Activated CD4-positive, alpha-beta T cell treated with anti-CD3 and anti-CD28 coated beads, Interleukin-10, Interleukin-2, amounts not matched to agents 100 ng/mL and 50 ng/mL, durations not matched to agents 16 hours and 8 hours (primary cell): ENCODE measurements at regions not wholly inside any gene's neighbourhood (a gene's known extent, or its start where the extent isn't known, plus 50 kb on each side); places are given as distances from the start of the nearest gene placed in this dataset.

ENCODE experiments used
- DNase-seq: peaks from one replicate; pipeline ENCODE4 v3.0.0-alpha.2; 2020

DNA sequence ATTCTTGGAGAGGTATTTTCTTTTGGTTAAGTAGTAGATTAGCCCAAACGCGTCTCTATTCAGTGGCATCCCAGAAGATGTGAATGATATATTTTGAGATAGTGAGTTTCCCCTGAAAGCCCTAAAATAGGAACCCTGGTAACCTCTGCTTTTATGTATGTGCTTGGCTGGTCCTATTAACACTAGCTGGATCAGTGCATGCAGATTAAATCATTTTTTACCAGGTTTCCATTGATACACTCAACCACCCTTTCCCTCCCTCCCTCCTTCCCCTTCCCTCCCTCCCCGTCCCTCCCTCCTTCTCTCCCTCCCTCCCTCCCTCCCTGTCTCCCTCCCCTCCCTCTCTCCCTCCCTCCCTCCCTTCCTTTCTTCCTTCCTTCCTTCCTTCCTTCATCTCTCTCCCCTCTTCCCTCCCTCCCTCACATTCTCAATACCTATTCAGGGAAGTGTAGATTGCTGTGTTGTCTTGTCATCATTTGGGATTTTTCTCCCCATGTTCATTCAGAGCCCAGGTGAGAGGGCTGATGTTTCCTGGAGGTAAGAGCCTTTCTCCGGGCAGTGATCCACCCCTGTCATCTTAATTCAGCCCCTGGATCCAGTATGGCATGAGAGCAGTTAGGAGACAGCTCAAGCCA is 406.8 kb downstream of the PRDM2 start:
- DNase-seq: no peak

DNA sequence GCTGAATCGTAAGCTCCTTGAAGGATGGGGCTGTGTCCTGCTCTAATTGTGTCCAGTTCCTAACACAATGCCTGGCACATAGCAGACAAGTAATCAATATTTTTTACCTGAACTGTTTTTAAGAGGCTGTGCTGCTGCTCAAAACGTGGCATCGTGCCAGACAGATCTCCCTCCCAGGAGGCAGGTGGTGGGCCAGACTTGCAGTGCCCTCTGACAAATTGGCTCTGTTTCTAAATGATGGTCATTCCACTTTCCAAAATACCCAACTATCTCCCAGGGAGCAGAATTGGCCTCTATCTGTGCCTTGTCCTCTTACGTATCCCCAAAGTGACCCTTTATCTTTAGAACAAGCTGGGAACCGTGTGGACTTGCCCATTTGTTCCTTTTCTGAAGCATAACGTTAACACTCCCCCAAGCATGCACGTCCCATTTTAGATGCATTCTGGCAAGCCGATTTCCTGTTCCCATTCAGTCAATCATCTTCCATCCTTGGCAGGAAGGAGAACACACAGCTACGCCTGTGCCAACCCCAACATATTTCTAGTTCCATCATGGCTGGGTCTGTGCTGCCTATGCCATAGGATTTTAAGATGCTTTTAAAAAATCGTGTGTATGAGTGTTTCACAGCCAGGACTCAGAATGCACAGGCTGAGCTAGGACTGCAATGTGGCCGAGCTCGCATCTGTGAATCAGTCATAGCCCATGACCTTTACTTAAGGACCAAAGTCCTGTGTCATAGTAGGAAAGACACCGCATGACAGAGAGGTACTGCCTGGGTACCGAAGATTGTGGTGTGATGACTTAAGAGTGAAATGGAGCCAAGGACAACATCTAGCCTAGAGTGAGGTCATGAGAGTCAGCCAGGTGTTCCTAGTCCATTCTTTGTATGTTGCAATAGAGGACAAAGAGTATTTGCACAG is 408.6 kb downstream of the PRDM2 start:
- DNase-seq: no peak

DNA sequence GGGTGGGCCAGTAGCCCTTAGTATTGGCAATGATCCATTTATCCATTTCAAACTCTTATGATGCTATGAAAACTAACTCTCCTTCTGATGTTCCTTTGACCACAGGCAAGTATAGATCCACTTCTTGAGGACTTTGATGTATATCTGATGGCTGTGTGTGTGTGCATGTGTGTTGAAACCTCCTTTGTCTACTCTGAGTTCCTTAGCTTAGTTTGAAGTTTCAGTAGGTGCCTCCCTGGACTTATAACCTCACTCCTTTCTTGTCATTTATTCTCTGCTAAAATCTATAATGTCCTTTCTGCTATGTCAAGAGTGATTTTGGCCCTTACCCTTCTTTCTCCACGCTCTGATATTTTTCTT is 409.3 kb downstream of the PRDM2 start:
- no peak for DNase-seq

DNA sequence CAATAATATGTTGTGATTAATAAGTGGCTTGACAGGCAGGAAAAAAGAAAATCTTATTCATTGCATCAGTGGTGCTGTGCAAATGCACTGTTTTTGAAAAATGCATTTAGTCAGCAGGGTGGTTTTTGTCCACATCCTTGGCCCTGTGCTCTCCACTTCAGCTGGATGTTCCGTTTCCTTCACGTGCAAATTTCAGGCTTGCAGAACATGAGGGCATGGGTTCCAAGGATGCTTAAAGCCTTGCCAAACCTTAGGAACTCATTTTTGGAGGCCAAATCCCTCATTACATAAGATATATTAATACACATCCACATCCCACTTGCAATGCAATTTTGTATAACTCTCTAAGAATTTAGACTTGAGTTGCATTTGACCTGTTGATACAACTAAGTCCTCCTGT is 410.1 kb downstream of the PRDM2 start:
- no peak for DNase-seq

DNA sequence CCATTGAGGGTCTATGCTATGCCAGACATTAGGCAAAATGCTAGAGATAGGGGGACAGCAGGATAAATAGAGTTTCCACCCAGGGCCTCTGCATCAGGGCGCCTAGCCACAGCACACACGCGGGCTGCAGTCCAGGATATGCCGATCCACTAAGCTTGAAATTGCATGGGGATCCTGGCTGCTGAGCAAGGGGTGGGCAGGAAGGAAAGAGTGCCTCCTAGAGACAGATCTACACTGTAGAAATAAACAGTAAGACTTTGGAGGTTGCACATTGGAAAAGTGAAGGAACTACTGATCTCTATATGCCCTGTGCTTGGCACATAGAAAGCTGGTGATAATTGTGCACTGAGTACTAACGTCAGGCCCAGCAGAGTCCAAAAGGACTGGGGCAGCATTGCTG is 411.1 kb downstream of the PRDM2 start:
- no peak for DNase-seq

DNA sequence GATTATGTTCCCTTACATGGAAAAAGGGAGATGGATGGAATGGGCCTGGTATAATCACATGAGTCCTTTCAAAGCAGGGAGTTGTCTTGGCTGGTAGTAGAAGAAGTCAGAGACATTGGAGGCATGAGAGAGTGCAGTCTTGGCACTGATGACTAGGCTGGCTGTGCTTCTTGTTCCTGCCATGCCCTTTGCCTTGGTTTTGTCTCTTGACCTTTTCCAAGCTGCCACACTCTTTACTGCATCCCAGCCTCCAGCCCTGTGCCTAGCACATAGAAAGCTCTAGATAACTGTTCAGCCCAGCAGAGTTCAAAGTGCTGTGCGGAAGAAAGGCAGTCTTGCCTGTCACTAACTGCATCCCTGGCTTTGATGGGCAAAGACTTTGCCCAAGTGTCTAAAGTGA is 412.6 kb downstream of the PRDM2 start:
- no peak for DNase-seq

DNA sequence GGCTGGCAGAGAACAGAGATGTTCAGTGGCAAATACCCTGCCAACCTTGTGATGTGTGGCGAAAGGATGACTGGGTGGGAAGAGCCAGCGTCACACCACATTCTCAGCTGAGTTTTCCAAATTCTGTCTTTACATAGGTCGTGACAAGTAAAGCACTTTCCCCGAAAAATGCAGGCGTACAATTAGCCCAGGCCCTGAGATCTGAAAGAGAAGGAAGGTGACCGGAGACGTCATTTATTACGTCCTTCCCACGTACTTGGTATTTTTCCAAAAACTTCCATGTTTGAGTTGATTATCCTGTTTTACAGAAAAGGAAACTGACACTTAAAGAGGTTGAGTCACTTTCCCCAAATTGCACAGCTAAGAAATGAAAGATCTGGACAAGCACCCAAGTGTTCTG is 413.3 kb downstream of the PRDM2 start:
- no peak for DNase-seq

DNA sequence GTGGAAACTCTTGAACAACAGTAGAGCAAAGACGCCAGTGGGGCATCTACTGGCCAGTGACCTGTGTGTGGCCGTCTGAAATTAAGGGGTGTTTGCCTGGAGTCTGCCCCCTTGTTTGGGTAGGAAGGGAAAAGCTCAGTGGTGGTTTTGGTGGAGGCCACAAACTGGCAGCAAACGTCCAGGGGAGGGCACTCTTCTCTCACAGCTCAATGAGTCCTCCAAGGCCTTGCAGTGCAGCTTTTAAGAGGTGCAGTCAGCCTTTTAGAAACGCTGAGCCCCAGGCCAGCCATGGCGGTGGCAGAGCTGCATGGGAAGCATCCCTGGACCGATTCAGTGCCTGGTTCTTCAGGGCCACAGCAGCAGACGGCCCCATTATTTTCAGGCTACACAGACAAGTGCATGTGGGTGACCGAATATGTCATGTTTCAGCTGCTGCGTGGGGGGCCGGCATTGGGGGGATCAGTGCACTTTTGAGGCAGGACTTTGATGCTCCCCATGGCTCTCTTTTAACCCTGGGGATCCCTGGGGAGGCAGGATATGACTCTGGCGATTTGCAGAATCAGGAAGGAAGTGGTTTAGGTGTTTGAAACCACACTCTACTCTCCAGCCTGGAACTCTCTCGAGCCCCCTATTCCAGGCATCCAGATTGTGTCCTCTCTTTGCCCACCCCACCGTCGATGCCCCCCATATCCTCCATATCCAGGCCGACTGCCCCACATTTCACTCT is 414.0 kb downstream of the PRDM2 start:
- peak; percentile 1 for DNase-seq

DNA sequence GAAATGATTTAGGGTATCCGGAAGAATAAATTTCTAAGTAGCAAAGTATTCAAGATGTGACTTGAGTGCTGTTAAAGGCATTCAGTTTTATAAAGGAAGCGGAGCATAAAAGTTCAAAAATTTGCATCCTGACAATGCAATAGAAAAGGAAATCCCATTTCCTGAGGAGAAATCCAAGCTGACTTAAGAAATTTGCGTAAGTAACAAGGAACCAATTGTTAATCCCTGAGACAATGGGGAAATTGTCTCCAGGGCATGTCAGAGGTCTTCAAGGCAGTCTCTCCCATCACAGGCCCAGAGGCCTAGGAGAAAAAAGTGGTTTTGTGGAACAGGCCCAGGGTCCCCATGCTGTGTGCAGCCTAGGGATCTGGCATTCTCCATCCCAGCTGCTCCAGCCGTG is 416.0 kb downstream of the PRDM2 start:
- no peak for DNase-seq

DNA sequence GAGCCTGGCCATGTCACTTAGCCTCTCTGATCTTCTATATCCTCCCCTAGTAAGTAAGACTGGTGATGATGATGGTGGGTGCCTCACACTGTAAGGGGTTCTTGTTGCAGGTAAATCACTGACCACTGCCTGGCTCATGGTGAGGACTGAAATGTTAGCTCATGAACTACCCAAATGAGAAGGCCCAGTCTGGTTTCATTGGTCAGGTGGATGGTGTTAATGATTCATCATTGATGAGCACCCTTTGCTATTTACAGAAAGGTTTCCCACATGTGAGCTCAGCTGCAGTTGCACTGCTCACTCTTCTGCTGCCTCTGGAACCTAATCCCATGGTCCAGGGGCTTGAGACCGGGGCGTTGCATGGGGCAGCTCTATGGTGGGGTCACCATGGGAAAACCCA is 417.7 kb downstream of the PRDM2 start:
- DNase-seq: no peak

DNA sequence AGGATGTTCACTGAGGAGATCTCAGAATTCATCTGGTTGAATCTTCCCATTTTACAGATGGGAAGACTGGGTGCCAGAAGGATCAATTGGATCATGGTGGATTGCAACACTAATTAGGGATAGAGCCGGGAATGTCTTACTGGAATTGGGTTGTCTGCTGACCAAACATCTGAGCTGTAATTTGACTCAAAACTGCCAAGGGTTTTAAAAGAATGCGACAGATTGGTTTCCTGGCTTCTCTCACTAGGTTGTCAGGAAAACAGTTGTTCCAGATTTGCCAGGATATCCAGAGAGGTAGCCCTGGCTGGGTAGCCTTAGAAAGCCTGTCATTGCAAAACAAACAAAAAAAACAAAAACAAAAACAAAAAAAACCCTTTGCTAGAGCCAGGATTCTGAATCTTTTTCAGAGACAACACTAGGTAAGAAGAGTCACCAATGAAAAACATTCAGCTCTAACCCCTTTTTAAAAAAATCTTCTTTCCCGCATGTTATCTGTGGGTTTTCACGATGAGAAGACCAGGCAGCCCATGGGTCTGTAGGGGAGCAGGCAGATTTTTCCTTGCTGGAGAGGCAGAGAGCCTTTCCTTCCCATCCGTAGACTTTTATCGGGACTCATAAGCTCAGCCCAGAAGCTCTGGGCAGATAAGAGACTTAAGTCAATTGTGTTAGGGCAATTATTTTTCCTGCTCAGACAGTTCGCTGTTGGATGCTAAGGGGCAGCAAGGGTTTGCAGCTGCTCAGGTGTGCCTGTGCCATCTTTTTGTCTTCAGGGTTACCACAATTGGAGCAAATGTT is 418.9 kb downstream of the PRDM2 start:
- no peak for DNase-seq

DNA sequence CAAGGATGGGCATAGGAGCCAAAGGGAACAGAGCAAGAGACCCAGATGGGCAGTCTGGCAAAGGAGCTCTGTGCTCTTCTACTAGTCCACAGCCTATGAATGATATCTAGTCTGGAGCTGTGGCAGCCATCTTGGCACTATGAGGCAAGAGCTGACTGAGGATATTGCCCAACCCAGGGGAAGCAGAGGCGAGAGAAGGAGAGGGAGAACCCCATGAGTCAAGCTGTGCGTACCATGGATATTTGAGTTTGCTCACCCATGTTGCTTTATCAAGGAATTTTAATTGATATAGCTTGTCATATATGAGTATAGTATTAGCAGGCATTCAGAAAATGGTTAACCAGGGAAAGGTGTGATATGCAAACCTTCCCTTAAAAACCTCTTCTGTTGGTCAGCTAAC is 420.9 kb downstream of the PRDM2 start:
- DNase-seq: no peak

DNA sequence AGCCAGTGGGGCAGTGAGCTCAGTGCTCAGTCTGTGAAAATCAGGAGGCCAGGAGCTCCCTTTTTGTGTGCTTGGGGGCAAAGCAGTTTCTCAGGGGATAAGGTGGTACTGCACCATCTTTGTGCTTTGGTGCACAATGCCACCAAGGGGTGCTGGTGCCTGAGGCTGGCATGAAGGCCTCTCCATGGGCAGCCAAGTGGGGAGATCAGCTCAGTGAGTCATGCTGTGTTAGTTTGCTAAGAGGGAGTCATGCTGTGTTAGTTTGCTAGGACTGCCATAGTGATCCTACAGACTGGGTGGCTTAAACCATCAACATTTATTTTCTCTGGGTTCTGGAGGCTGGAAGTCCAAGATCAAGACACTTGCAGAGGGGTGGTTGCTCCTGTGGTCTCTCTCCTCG is 428.1 kb downstream of the PRDM2 start:
- no peak for DNase-seq

DNA sequence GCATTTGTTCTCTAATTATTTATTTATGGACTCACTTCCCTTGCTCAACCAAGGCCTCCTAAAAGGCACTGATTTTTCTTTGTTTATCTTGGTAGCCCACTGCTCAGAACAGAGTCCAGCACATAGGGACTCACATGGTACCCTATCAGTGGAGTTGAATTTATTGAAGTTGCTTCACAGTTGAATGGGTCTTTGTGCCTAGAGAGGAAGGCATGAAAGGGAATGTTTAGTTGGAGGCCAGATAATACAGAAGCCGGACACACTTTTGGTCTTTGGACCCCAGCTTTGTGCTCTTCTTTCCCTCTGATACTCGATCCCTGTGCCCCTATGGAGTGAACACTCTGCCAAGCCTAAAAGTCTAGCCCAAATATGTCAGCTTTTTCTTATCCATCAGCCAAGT is 429.0 kb downstream of the PRDM2 start:
- DNase-seq: no peak

DNA sequence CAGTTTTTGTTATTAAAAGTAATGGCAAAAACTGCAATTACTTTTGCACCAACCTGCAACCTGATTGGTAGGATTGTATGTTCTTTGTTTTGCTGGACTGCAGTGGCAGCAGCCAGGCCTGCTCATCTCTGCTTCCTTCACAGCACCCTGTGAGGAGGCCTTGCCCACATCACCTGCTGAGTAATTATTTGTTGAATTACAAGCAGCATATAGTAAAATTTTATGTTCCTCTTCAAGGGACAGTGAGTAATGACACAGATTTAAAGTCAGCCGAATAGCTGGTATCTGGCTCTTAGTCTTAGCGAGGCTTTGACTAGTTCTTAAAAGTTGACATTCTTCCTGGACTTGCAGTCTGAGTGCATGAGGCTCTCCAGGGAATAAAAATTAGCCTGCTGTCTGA is 435.1 kb downstream of the PRDM2 start:
- DNase-seq: no peak

DNA sequence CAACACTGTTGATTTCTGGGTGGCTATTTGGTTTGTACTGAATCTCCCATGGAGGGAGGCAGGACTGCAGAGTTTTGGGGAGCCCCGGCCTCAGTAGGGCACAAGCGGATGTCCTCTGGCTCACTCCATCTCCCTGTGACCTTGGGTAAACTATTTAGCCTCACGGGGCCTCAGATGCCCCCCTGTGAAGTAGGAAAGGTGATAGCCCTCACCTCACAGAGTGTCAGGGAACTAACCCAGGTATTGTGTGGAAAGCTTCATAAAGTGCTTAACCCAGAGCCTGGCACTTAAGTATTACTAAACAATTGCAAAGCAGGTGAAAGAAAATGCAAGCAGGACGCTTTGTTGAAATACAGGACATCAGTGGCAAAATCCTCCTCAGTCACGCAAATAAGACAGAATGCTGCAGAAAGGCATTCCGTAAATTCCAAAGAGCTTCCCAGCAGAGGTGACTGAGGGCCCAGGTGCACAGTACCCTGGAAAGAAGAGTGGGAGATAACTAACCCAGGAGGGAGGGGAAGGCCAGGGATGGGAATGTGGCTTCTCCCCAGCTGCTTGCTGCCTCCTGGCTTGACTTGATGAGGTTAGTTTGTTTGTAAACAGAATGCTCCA is 436.3 kb downstream of the PRDM2 start:
- DNase-seq: no peak

DNA sequence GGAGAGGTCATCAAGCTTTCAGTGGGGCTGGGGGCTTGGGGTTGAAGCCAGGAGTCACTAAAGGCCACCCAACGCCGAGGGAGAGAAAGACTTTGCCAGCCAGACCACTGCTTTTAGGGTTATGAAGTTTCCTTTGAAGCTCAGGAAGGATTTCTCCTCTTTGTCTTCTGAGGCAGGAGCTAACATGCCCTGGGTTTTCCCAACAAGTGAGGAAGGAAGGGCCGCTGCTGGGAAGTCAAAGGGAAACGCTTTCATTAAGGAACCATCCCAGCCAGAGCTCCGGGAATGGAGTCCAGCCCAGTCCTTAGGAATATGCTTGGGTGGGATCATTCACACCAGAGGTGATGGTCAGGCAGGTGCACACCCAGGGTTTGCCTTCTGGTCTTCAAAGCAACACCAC is 436.9 kb downstream of the PRDM2 start:
- DNase-seq: no peak

DNA sequence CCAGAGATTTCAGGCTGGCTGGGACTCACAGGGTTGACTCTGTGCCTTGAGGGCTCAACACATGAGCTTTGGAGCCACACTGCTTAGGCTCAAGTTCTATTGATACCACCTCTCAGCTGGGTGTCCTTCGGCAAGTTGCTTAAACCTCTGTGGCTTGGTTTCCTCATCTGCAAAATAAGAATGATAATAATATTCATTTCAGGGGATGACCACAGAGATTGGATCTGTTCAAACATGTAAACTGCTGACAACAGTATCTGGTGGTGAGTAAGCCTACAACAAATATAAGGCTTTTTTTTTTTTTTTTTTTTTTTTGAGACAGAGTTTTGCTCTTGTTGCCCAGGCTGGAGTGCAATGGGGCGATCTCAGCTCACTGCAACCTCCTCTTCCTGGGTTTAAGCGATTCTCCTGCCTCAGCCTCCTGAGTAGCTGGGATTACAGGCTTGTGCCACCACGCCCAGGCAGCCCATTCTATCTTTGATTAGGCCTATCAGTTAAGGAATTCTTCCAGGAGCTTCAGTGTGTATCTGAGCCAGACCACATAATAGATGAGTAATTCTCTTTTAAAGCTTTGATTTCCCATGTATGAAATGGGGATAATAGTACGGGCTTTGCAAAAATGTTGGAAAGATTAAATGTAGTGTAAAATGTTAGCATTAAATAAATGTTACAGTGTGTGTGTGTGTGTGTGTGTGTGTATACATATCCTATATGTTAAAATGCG is 437.6 kb downstream of the PRDM2 start:
- DNase-seq: no peak

DNA sequence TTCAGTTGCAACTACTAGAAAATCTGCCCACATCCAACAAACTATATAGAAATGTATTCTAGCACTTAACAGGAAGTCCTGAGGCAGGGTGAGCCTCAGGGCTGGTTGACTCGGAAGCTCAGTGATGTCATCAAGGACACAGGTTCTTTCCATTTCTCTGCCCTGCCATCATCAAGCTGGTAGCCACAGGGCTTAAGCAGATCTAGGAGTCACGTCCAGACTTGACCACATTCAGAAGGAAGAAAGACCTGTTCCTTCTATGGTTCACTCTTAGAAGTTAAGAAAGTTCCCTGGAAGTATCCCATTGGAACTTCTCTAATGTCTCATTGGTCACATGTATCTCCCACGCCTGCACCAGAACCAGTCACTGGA is 438.1 kb downstream of the PRDM2 start:
- no peak for DNase-seq

DNA sequence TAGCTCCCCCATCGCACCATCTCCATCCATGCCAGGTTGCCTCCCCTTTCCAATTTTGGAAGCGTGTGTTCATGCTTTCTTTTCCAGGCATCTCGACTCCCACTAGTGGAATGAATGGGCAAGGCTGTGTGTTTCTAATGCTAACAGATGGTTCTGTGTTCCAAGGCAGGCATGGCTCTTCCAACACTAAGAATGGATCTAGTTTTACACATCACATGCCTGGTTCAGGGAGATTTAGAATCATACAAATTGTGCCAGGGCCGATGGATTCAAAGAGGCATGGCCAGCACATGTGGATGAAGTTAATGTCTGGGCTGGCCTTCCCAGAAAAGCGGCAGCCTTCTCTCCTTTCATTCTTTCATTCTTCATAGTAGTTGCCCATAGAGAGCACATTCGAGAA is 438.7 kb downstream of the PRDM2 start:
- DNase-seq: no peak

DNA sequence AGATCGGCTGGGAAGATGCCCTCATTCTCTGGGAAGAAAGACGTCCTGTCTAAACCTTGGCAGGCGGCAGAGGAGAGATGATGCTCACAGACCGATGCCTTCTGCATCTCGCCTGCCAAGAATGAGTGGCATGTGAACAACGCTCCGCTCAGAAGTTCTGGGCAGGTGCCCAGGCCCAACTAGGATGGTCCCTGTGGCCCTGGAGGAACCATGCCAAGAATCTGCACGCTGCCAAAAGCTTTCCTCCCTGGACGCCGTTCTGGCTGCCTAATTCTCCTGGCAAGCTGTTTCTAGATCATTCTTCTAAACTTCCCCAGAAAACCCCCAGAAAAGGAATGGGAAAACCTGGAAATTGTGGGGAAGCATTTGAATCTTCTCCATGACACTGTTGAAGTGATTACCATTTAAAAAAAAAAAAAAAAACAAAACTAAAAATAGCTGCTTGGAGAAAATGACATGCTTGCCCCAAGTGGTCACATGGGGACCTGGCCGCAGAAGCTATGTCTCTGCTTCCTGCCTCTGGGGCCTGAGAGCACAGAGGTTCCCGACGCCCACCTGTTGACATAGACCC is 440.9 kb downstream of the PRDM2 start:
- no peak for DNase-seq

DNA sequence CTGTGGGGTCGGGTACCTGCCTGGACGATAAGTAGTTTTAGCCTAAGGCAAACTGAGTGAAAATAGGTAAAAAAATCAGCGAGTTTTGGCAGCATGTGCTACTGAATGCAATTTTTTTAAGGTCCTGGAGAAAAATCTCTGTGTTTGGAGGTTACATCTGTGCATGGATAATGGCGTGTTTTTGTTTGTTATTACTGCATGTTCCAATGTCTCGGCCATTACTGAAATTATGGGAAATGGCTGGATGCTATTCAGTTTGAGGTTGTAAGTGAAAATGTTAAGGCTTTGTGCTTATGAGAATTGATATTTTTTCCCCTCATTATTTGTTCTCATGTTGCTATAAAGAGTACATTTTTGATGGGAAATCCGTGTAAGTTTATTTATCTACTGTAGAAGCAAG is 441.7 kb downstream of the PRDM2 start:
- no peak for DNase-seq
